Islet precursor cell (in vitro differentiated cells): ENCODE measurements at regions not wholly inside any gene's neighbourhood (a gene's known extent, or its start where the extent isn't known, plus 50 kb on each side); places are given as distances from the start of the nearest gene placed in this dataset.

Experiments used
- DNase-seq: peaks from one replicate; pipeline ENCODE4 v3.0.0-alpha.2; 2018

- DNase-seq = no peak
These were observed 137.6 kb upstream of the HNMT start for GRCh38 chr2:137826373-137827372.

GRCh38 chr2:137828624-137829023, 135.6 kb upstream of the HNMT start:
- no peak for DNase-seq

GRCh38 chr2:137829251-137829650, 135.0 kb upstream of the HNMT start:
- no peak for DNase-seq

- no peak for DNase-seq
These were observed 129.4 kb upstream of the HNMT start for GRCh38 chr2:137834760-137835379.

- DNase-seq = no peak
These were observed 127.6 kb upstream of the HNMT start for GRCh38 chr2:137836671-137837070.

GRCh38 chr2:137837830-137838229, 126.4 kb upstream of the HNMT start:
- no peak for DNase-seq

- no peak for DNase-seq
These were observed 125.8 kb upstream of the HNMT start for GRCh38 chr2:137838255-137839092.

GRCh38 chr2:137842430-137842829, 121.8 kb upstream of the HNMT start:
- peak; percentile 62 for DNase-seq

GRCh38 chr2:137842952-137843351, 121.3 kb upstream of the HNMT start:
- DNase-seq = no peak

- no peak for DNase-seq
These were observed 118.9 kb upstream of the HNMT start for GRCh38 chr2:137845422-137845821.

GRCh38 chr2:137846993-137847392, 117.3 kb upstream of the HNMT start:
- DNase-seq = no peak

- no peak for DNase-seq
These were observed 116.8 kb upstream of the HNMT start for GRCh38 chr2:137847443-137847842.

- DNase-seq = no peak
These were observed 106.4 kb upstream of the HNMT start for GRCh38 chr2:137857881-137858280.

GRCh38 chr2:137862651-137863050, 101.6 kb upstream of the HNMT start:
- DNase-seq = no peak

GRCh38 chr2:137865954-137866540, 98.2 kb upstream of the HNMT start:
- peak; percentile 75 for DNase-seq

GRCh38 chr2:137870682-137871081, 93.6 kb upstream of the HNMT start:
- DNase-seq = no peak

- DNase-seq = no peak
These were observed 91.7 kb upstream of the HNMT start for GRCh38 chr2:137872577-137872976.

GRCh38 chr2:137873536-137874244, 90.6 kb upstream of the HNMT start:
- DNase-seq = no peak

- no peak for DNase-seq
These were observed 85.2 kb upstream of the HNMT start for GRCh38 chr2:137879121-137879520.

- no peak for DNase-seq
These were observed 82.6 kb upstream of the HNMT start for GRCh38 chr2:137881711-137882110.

GRCh38 chr2:137886083-137886831, 78.0 kb upstream of the HNMT start:
- DNase-seq = peak; percentile 62
